Cardiac muscle cell (in vitro differentiated cells and primary cell): ENCODE measurements at regions not wholly inside any gene's neighbourhood (a gene's known extent, or its start where the extent isn't known, plus 50 kb on each side); places are given as distances from the start of the nearest gene placed in this dataset.

ENCODE experiments used
- DNase-seq, 2 donors: peaks; one replicate each; pipeline versions ENCODE4 v3.0.0 to v3.0.0-alpha.2; 2010 to 2017; ENCODE audit warnings: low read depth in 1 of 2, low spot score in 1 of 2
- H3K27ac ChIP-seq: fragments of 200-600 bp; sonication (generic); 2 replicates; pipeline ENCODE4 v1.5.1; 2016
- H3K27me3 ChIP-seq: fragments of 200-600 bp; sonication (generic); 2 replicates; pipeline ENCODE4 v1.6.0; 2016; ENCODE audit warnings: control low read depth
- H3K36me3 ChIP-seq: fragments of 200-600 bp; sonication (generic); 2 replicates; pipeline ENCODE4 v1.5.1; 2016; ENCODE audit warnings: control low read depth
- H3K4me1 ChIP-seq: fragments of 200-600 bp; sonication (generic); 2 replicates; pipeline ENCODE4 v1.8.1; 2017; ENCODE audit warnings: low read depth, mild to moderate bottlenecking, mixed run types
- H3K4me3 ChIP-seq: fragments of 200-600 bp; sonication (generic); 2 replicates; pipeline ENCODE4 v1.5.1; 2016; ENCODE audit warnings: mild to moderate bottlenecking
- H3K9me3 ChIP-seq: fragments of 200-600 bp; sonication (generic); 2 replicates; pipeline ENCODE4 v1.5.1; 2017; ENCODE audit warnings: low read depth, mild to moderate bottlenecking, control low read depth
- TF ChIP-seq, protein P1 (sequence below): IDR thresholded peaks from 2 replicates; pipeline ENCODE4 v1.5.1; 2012; ENCODE audit warnings: low read depth, mild to moderate bottlenecking, low read length

DNA sequence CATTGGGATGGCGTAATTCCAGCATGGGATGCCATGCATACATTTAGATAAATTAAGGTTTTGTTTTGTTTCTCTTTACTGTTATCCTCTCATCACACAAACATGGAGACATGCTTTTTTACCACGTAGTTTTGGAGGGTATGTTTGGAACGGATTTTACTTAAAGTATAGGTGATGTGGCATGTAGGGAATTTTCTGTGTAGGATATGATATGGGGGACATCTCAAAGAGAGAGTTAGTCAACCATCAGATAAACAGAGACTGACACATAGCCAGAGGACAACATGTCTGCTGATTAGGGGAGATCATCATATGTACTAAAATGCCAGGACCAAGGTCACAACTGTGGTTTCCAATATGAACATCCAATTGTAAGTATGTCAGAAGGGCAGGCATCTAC, 503.9 kb downstream of the HAPSTR1 start:
- Histone ChIP-seq H3K36me3 (no peaks in the 10 kb centered on the region), H3K27ac (no peak overlapping the region), H3K9me3 (no peaks in the 10 kb centered on the region), H3K27me3 (no peaks in the 10 kb centered on the region), H3K4me1 (no peaks in the 10 kb centered on the region), H3K4me3 (no peak overlapping the region)
- no peak for DNase-seq
- TF ChIP-seq, protein P1, sequence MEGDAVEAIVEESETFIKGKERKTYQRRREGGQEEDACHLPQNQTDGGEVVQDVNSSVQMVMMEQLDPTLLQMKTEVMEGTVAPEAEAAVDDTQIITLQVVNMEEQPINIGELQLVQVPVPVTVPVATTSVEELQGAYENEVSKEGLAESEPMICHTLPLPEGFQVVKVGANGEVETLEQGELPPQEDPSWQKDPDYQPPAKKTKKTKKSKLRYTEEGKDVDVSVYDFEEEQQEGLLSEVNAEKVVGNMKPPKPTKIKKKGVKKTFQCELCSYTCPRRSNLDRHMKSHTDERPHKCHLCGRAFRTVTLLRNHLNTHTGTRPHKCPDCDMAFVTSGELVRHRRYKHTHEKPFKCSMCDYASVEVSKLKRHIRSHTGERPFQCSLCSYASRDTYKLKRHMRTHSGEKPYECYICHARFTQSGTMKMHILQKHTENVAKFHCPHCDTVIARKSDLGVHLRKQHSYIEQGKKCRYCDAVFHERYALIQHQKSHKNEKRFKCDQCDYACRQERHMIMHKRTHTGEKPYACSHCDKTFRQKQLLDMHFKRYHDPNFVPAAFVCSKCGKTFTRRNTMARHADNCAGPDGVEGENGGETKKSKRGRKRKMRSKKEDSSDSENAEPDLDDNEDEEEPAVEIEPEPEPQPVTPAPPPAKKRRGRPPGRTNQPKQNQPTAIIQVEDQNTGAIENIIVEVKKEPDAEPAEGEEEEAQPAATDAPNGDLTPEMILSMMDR, result no peak

DNA sequence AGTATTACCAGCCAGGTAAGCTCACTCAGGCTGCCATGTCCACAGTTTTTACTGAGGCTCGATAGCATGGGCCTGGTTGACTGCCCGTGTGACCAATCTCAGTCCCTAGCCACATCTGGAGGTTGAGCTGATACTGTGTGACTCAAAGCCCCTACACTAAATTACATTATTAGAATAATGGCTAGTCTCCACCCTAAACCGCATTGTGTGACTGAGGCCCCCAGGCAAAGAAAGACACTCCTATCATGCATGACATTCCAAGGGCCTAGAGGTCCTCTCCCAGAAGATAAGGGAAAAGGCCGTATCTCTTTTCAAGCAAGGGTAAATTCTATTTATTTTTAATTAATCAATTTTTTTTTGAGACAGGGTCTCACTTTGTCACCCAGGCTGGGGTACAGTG, 505.3 kb downstream of the HAPSTR1 start:
- no peak for DNase-seq
- Histone ChIP-seq H3K27me3 (no peaks in the 10 kb centered on the region), H3K9me3 (no peaks in the 10 kb centered on the region), H3K36me3 (no peaks in the 10 kb centered on the region), H3K27ac (no peak overlapping the region), H3K4me1 (no peaks in the 10 kb centered on the region), H3K4me3 (no peak overlapping the region)
- TF ChIP-seq, protein P1, result no peak

DNA sequence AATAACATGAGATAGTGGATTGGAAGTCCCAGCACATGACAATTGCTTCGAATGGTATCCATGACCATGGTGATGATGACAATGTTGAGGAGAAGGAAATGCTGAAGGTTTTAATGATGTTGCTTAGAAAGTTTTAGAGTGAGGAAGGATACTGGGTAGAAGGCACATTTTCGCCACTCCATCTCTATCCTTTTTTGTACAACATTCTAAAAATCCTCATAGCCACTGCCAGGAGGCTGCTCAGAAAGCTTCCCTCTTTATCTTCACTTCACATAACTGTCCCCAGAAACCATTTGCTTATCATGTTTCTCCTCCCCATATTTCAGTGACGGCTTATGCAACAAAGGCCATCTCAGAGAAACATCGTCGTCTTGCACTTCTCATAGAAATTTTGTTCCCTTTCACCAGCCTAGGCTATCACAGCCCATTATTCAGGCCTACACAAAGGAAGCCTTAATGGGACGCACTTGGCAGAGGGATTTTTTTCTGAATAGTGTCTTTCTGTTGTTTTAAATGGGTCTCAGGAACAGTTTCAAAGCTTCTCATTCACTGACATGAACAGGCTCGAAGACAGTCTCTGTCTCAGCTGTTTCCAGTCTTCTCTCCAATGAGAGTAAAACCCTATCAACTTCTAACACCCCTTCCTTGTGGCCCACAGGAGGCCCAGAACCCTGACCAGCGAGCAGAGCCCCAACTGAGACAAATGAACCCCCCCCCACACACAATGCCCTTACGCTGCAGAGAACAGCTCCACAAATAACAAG, 506.7 kb downstream of the HAPSTR1 start:
- H3K27ac ChIP-seq, result no peak overlapping the region
- TF ChIP-seq, protein P1, result no peak
- no peaks in the 10 kb centered on the region for H3K4me1 ChIP-seq

DNA sequence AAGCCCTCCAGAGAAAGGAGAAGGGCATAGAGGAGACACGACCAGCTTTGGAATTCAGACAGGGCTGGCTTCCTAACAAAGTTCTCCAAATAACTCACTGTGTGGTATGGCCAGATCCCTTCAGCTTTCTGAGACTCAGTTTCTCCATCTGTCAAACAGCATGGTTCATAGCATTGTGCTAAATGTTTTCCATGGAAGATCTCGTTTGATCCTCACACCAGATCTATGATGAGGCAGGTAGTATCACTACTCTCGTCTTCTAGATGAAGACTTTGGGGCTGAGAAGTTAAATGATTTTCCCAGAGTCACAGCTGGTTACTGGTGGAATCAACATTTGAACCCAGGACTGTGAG, 507.3 kb downstream of the HAPSTR1 start:
- H3K27ac ChIP-seq, result no peak overlapping the region
- no peaks in the 10 kb centered on the region for H3K9me3 ChIP-seq
- H3K4me3 ChIP-seq, result no peak overlapping the region
- no peaks in the 10 kb centered on the region for H3K27me3 ChIP-seq
- no peak for DNase-seq
- H3K4me1 ChIP-seq, result no peaks in the 10 kb centered on the region
- TF ChIP-seq, protein P1, result no peak
- no peaks in the 10 kb centered on the region for H3K36me3 ChIP-seq

More for the DNA sequence above, 506.7 kb downstream of the HAPSTR1 start:
- no peaks in the 10 kb centered on the region for H3K36me3 ChIP-seq
- no peak for DNase-seq
- H3K9me3 ChIP-seq, result no peaks in the 10 kb centered on the region
- no peaks in the 10 kb centered on the region for H3K27me3 ChIP-seq
- no peak overlapping the region for H3K4me3 ChIP-seq

GRCh38 chr16:9599415-9600120, 508.1 kb downstream of the HAPSTR1 start:
- no peaks in the 10 kb centered on the region for H3K4me1 ChIP-seq
- TF ChIP-seq, protein P1, result no peak
- no peaks in the 10 kb centered on the region for H3K36me3 ChIP-seq
- no peak overlapping the region for H3K4me3 ChIP-seq
- H3K27ac ChIP-seq, result no peak overlapping the region
- H3K27me3 ChIP-seq, result no peaks in the 10 kb centered on the region
- no peak for DNase-seq
- H3K9me3 ChIP-seq, result no peaks in the 10 kb centered on the region
